HepG2 (cell line): ENCODE measurements at regions not wholly inside any gene's neighbourhood (a gene's known extent, or its start where the extent isn't known, plus 50 kb on each side); places are given as distances from the start of the nearest gene placed in this dataset.

Experiments used
- ATAC-seq: fragments of 200-7000 bp; cut with Tn5 transposase; 3 replicates; pipeline ENCODE4 v1.9.1; 2020; ENCODE audit warnings: mild to moderate bottlenecking, moderate library complexity
- BruUV-seq: library from RNA; stranded (reverse); fragments of 400-500 nt; replicated peaks from 2 replicates; lab custom pipeline; 2021; lab: Mats Ljungman, UMichigan
- CTCF ChIA-PET: fragments of 300-600 bp; formaldehyde crosslinking; extraction: SDS; loops from one replicate; lab custom pipeline; 2021; ENCODE audit warnings: low total read pairs, inconsistent platforms, low intra/inter-chr PET ratio; lab: Yijun Ruan, JAX
- POLR2A ChIA-PET: fragments of 350-600 bp; sonication (Branson Sonifier 250); formaldehyde crosslinking; loops from one replicate; lab custom pipeline; 2020; ENCODE audit warnings: antibody characterized with exemption, inconsistent platforms; lab: Yijun Ruan, JAX
- DNase-seq: peaks from one replicate; pipeline ENCODE4 v3.0.0-alpha.2; 2015; ENCODE audit warnings: low spot score
- FAIRE-seq: peaks from 3 replicates; lab custom pipeline; 2011; peaks lifted over from hg19 to GRCh38; lab: Jason Lieb, UNC
- H2AFZ ChIP-seq: one replicate; pipeline ENCODE4 v1.6.1; 2011; ENCODE audit warnings: low read length, inconsistent platforms
- H3K27ac ChIP-seq: fragments of 300-600 bp; 3 replicates; pipeline ENCODE4 v1.8.0; 2011; ENCODE audit warnings: mixed run types, mild to moderate bottlenecking, mixed read lengths, low read length, inconsistent platforms; ENCODE audit not compliant: insufficient read depth; ENCODE audit errors: extremely low read length
- H3K27me3 ChIP-seq, 2 experiments: fragments of 200-600 bp in 1 of 2; 2 replicates in 1 of 2; 3 replicates in 1 of 2; pipeline versions ENCODE4 v1.6.0 to v1.8.0; 2011; ENCODE audit warnings: low read length in 2 of 2, mild to moderate bottlenecking in 2 of 2, moderate library complexity in 2 of 2, inconsistent platforms in 1 of 2; ENCODE audit not compliant: insufficient read depth in 2 of 2, control insufficient read depth in 1 of 2
- H3K36me3 ChIP-seq, 2 experiments: fragments of 200-600 bp in 1 of 2; replicated peaks in 1 of 2; 2 replicates in 1 of 2; 3 replicates in 1 of 2; pipeline versions ENCODE4 v1.5.1 to v1.8.0; 2011; ENCODE audit warnings: low read length in 2 of 2, inconsistent platforms in 1 of 2; ENCODE audit not compliant: insufficient read depth in 2 of 2, control insufficient read depth in 1 of 2
- H3K4me1 ChIP-seq: 2 replicates; pipeline ENCODE4 v1.5.1; 2012; ENCODE audit warnings: low read length, inconsistent platforms; ENCODE audit not compliant: insufficient read depth
- H3K4me2 ChIP-seq: 2 replicates; pipeline ENCODE4 v1.6.0; 2011; ENCODE audit warnings: low read depth, low read length, inconsistent platforms
- H3K4me3 ChIP-seq, 3 experiments: fragments of 200-600 bp in 1 of 3; sonication (generic), shearing (Covaris generic) in 1 of 3; replicated peaks in 1 of 3; 2 replicates each; pipeline ENCODE4 v1.5.1; 2011 to 2016; ENCODE audit warnings: low read length in 3 of 3, inconsistent platforms in 2 of 3, low read depth in 2 of 3, mild to moderate bottlenecking in 2 of 3, control low read depth in 1 of 3, mixed read lengths in 1 of 3; ENCODE audit not compliant: insufficient read depth in 1 of 3
- H3K79me2 ChIP-seq: one replicate; pipeline ENCODE4 v1.6.1; 2011; ENCODE audit warnings: low read length, inconsistent platforms; ENCODE audit not compliant: insufficient read depth
- H3K9ac ChIP-seq: 2 replicates; pipeline ENCODE4 v1.6.0; 2011; ENCODE audit warnings: mild to moderate bottlenecking, low read depth, low read length, inconsistent platforms; ENCODE audit not compliant: insufficient read depth
- H3K9me3 ChIP-seq: 2 replicates; pipeline ENCODE4 v1.5.1; 2012; ENCODE audit warnings: mild to moderate bottlenecking, low read length
- H4K20me1 ChIP-seq: 2 replicates; pipeline ENCODE4 v1.6.0; 2011; ENCODE audit warnings: inconsistent platforms, mild to moderate bottlenecking, low read length, moderate library complexity; ENCODE audit not compliant: insufficient read depth
- CENPBD1 ChIP-seq: sonication (generic); formaldehyde crosslinking; IDR thresholded peaks from 2 replicates; pipeline ENCODE4 v1.8.0; 2022; ENCODE audit warnings: missing genetic modification reagents, low read depth, mild to moderate bottlenecking, borderline replicate concordance
- NCOA5 ChIP-seq: sonication (generic); formaldehyde crosslinking; IDR thresholded peaks from 2 replicates; pipeline ENCODE4 v1.4.0; 2020; ENCODE audit warnings: missing genetic modification reagents
- NRL ChIP-seq: sonication (generic); formaldehyde crosslinking; IDR thresholded peaks from 2 replicates; pipeline ENCODE4 v1.5.0; 2020; ENCODE audit warnings: missing genetic modification reagents, mild to moderate bottlenecking, moderate library complexity, borderline replicate concordance
- PITX1 ChIP-seq: sonication (generic); formaldehyde crosslinking; IDR thresholded peaks from 2 replicates; pipeline ENCODE4 v1.5.1; 2020; ENCODE audit warnings: mild to moderate bottlenecking, missing genetic modification reagents
- RFX1 ChIP-seq: fragments of 450-650 bp; IDR thresholded peaks from 2 replicates; pipeline ENCODE4 v1.6.1; 2017
- TRIM24 ChIP-seq: sonication (generic); formaldehyde crosslinking; IDR thresholded peaks from 2 replicates; pipeline ENCODE4 v1.8.0; 2022; ENCODE audit warnings: mild to moderate bottlenecking, missing genetic modification reagents
- ZBTB26 ChIP-seq: IDR thresholded peaks from 2 replicates; pipeline ENCODE4 v1.6.1; 2016; ENCODE audit warnings: missing compliant biosample characterization, missing genetic modification reagents, borderline replicate concordance
- ZC3H4 ChIP-seq: sonication (generic); formaldehyde crosslinking; IDR thresholded peaks from 2 replicates; pipeline ENCODE4 v1.4.0; 2020; ENCODE audit warnings: missing genetic modification reagents, borderline replicate concordance
- ZNF12 ChIP-seq: sonication (generic); formaldehyde crosslinking; IDR thresholded peaks from 2 replicates; pipeline ENCODE4 v1.5.0; 2020; ENCODE audit warnings: missing genetic modification reagents
- ZNF121 ChIP-seq: sonication (generic); formaldehyde crosslinking; IDR thresholded peaks from 2 replicates; pipeline ENCODE4 v1.5.0; 2020; ENCODE audit warnings: mild to moderate bottlenecking, missing genetic modification reagents
- ZNF709 ChIP-seq: sonication (generic); formaldehyde crosslinking; IDR thresholded peaks from 2 replicates; pipeline ENCODE4 v1.5.0; 2020; ENCODE audit warnings: mild to moderate bottlenecking, missing genetic modification reagents
- ZNF724P ChIP-seq: sonication (generic); formaldehyde crosslinking; IDR thresholded peaks from 2 replicates; pipeline ENCODE4 v1.8.0; 2022; ENCODE audit warnings: missing genetic modification reagents, borderline replicate concordance
- WGBS: methylation state at CpG from one replicate; pipeline ENCODE4 v1.1.6; 2017; ENCODE audit warnings: low lambda C conversion rate; 5-methylcytosine and 5-hydroxymethylcytosine counted together
- in situ Hi-C: cut with HindIII; loops from 2 replicates; pipeline ENCODE4 v1.10.0; 2017; ENCODE audit warnings: low pct_unique_long_range_greater_than_20kb; ENCODE audit not compliant: extremely low pct_ligation_motif_present
- intact Hi-C: fragments of 100-400 bp; cut with micrococcal nuclease; formaldehyde crosslinking; loops from one replicate; pipeline ENCODE4 v1.10.0; 2022; ENCODE audit not compliant: unreplicated experiment
- TF ChIP-seq, protein P1 (sequence below): sonication (generic); formaldehyde crosslinking; IDR thresholded peaks from 2 replicates; pipeline ENCODE4 v1.5.0; 2020; ENCODE audit warnings: missing genetic modification reagents

DNA sequence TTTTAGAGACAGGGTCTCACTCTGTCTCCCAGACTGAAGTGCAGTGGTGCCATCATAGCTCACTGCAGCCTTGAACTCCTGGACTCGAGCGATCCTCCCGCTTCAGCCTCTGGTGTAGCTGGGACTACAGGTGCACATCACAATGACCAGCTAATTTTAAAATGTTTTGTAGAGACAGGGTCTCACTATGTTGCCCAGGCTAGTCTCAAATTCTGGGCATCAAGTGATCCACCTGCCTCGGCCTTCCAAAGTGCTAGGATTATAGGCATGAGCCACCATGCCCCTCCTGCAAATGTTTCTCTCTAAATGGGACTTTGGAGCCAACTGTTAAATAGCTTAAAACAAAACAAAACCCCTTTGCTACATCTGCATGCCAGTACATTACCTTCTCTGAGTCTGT lies 82.2 kb upstream of the BRD7 start (continued):
- TF ChIP-seq ZBTB26 (CRISPR knock-in tag), result no peak
- peak; percentile 91 for TF ChIP-seq ZNF121 (CRISPR knock-in tag)
- TF ChIP-seq ZNF709 (CRISPR knock-in tag), result no peak
- TF ChIP-seq ZNF724P (CRISPR knock-in tag), result 0 out of 2 replicates have a peak, but pooled peaks have one; percentile 26
- no peak for TF ChIP-seq RFX1
- TF ChIP-seq NCOA5 (CRISPR knock-in tag), result no peak
- TF ChIP-seq ZC3H4, result no peak
- TF ChIP-seq, protein P1, sequence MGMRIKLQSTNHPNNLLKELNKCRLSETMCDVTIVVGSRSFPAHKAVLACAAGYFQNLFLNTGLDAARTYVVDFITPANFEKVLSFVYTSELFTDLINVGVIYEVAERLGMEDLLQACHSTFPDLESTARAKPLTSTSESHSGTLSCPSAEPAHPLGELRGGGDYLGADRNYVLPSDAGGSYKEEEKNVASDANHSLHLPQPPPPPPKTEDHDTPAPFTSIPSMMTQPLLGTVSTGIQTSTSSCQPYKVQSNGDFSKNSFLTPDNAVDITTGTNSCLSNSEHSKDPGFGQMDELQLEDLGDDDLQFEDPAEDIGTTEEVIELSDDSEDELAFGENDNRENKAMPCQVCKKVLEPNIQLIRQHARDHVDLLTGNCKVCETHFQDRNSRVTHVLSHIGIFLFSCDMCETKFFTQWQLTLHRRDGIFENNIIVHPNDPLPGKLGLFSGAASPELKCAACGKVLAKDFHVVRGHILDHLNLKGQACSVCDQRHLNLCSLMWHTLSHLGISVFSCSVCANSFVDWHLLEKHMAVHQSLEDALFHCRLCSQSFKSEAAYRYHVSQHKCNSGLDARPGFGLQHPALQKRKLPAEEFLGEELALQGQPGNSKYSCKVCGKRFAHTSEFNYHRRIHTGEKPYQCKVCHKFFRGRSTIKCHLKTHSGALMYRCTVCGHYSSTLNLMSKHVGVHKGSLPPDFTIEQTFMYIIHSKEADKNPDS (CRISPR knock-in tag), result 0 out of 2 replicates have a peak, but pooled peaks have one; percentile 25
- TF ChIP-seq CENPBD1 (CRISPR knock-in tag), result no peak
- 0 out of 2 replicates have a peak, but pooled peaks have one; percentile 37 for TF ChIP-seq PITX1 (CRISPR knock-in tag)
- no peak for TF ChIP-seq TRIM24 (CRISPR knock-in tag)

- FAIRE-seq (no peak), DNase-seq (no peak), ATAC-seq (no peak)
- Histone ChIP-seq H3K4me2 (no peak overlapping the region), H3K27me3 (no peaks in the 10 kb centered on the region), H3K9ac (no peak overlapping the region), H4K20me1 (no peaks in the 10 kb centered on the region), H3K9me3 (no peaks in the 10 kb centered on the region), H3K4me1 (peaks cover 45% of the 10 kb centered on the region), H3K36me3 (no peaks in the 10 kb centered on the region), H3K27ac (no peak overlapping the region), H3K79me2 (no peaks in the 10 kb centered on the region), H3K4me3 (no peak overlapping the region), H2AFZ (no peak overlapping the region)
- no TSS peak for BruUV-seq
- in situ Hi-C loops (no loop called here), intact Hi-C loops (no loop called here)
- WGBS, result 73% methylated on average over 6 of the region's 6 CpGs
- CTCF ChIA-PET, result no interaction called here
- POLR2A ChIA-PET, result interaction anchor here (0.8 kb wide), 1 partner anchor 13 kb away, joined by 3 read pairs; no protein-coding TSS in a partner anchor
- TF ChIP-seq NRL (CRISPR knock-in tag), result 0 out of 2 replicates have a peak, but pooled peaks have one; percentile 25
- TF ChIP-seq ZNF12, result no peak
Observed at GRCh38 chr16:50449800-50450199, 81.0 kb upstream of the BRD7 start.
